ENCODE measurements at regions not wholly inside any gene's neighbourhood (a gene's known extent, or its start where the extent isn't known, plus 50 kb on each side); places are given as distances from the start of the nearest gene placed in this dataset.

- H3K27ac ChIP-seq (ENCODE audit: low read depth in 2 of 2, low read length in 2 of 2) = no peak overlapping the region
- no peaks in the 10 kb centered on the region for H3K4me1 ChIP-seq (ENCODE audit: control insufficient read depth in 2 of 2, insufficient read depth in 2 of 2, low read length in 2 of 2)
- H3K4me3 ChIP-seq (ENCODE audit: low read length in 2 of 2) = no peak overlapping the region
- H3K36me3 ChIP-seq (ENCODE audit: control insufficient read depth in 2 of 2, insufficient read depth in 2 of 2, low read length in 2 of 2) = no peaks in the 10 kb centered on the region
- H3K27me3 ChIP-seq (ENCODE audit: control insufficient read depth in 2 of 2, insufficient read depth in 2 of 2, low read length in 2 of 2) = no peaks in the 10 kb centered on the region
- H3K9me3 ChIP-seq (ENCODE audit: control insufficient read depth in 2 of 2, low read length in 2 of 2) = no peaks in the 10 kb centered on the region
- no peak overlapping the region for H3K9ac ChIP-seq (ENCODE audit: low read depth in 1 of 2, low read length in 2 of 2)
Measured at GRCh38 chr15:35907511-35907910, 361.5 kb upstream of the DPH6 start.

DNA sequence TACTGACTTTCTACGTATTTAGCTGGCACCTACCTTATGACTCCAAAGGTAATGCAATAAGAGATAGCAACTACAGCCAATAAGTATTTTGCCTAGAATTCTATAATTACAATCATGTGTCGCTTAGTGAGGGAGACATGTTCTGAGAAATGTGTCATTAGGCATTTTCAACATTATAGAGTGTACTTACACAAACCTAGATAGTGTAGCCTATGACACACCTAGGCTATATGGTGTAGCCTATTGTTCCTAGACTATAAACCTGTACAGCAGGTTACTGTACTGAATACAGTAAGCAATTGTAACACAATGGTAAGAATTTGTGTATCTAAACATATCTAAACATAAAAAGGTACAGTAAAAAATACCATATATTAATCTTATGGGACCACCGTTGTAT, 363.4 kb upstream of the DPH6 start:
- no peak overlapping the region for H3K9ac ChIP-seq (ENCODE audit: low read depth in 1 of 2, low read length in 2 of 2)
- no peaks in the 10 kb centered on the region for H3K36me3 ChIP-seq (ENCODE audit: control insufficient read depth in 2 of 2, insufficient read depth in 2 of 2, low read length in 2 of 2)
- H3K4me1 ChIP-seq (ENCODE audit: control insufficient read depth in 2 of 2, insufficient read depth in 2 of 2, low read length in 2 of 2) = no peaks in the 10 kb centered on the region
- no peaks in the 10 kb centered on the region for H3K27me3 ChIP-seq (ENCODE audit: control insufficient read depth in 2 of 2, insufficient read depth in 2 of 2, low read length in 2 of 2)
- no peaks in the 10 kb centered on the region for H3K9me3 ChIP-seq (ENCODE audit: control insufficient read depth in 2 of 2, low read length in 2 of 2)
- no peak overlapping the region for H3K4me3 ChIP-seq (ENCODE audit: low read length in 2 of 2)
- no peak overlapping the region for H3K27ac ChIP-seq (ENCODE audit: low read depth in 2 of 2, low read length in 2 of 2)

- Histone ChIP-seq H3K4me3 (ENCODE audit: low read length in 2 of 2) (no peak overlapping the region), H3K9me3 (ENCODE audit: control insufficient read depth in 2 of 2, low read length in 2 of 2) (no peaks in the 10 kb centered on the region)
Measured at GRCh38 chr15:35910227-35910626, 364.3 kb upstream of the DPH6 start.

GRCh38 chr15:35911052-35911777, 365.2 kb upstream of the DPH6 start:
- Histone ChIP-seq H3K9me3 (ENCODE audit: control insufficient read depth in 2 of 2, low read length in 2 of 2) (no peaks in the 10 kb centered on the region), H3K9ac (ENCODE audit: low read depth in 1 of 2, low read length in 2 of 2) (no peak overlapping the region), H3K36me3 (ENCODE audit: control insufficient read depth in 2 of 2, insufficient read depth in 2 of 2, low read length in 2 of 2) (no peaks in the 10 kb centered on the region), H3K27me3 (ENCODE audit: control insufficient read depth in 2 of 2, insufficient read depth in 2 of 2, low read length in 2 of 2) (no peaks in the 10 kb centered on the region), H3K27ac (ENCODE audit: low read depth in 2 of 2, low read length in 2 of 2) (no peak overlapping the region), H3K4me3 (ENCODE audit: low read length in 2 of 2) (no peak overlapping the region), H3K4me1 (ENCODE audit: control insufficient read depth in 2 of 2, insufficient read depth in 2 of 2, low read length in 2 of 2) (no peaks in the 10 kb centered on the region)

More at GRCh38 chr15:35910227-35910626, 364.3 kb upstream of the DPH6 start:
- H3K36me3 ChIP-seq (ENCODE audit: control insufficient read depth in 2 of 2, insufficient read depth in 2 of 2, low read length in 2 of 2) = no peaks in the 10 kb centered on the region
- H3K9ac ChIP-seq (ENCODE audit: low read depth in 1 of 2, low read length in 2 of 2) = no peak overlapping the region
- H3K4me1 ChIP-seq (ENCODE audit: control insufficient read depth in 2 of 2, insufficient read depth in 2 of 2, low read length in 2 of 2) = no peaks in the 10 kb centered on the region
- no peaks in the 10 kb centered on the region for H3K27me3 ChIP-seq (ENCODE audit: control insufficient read depth in 2 of 2, insufficient read depth in 2 of 2, low read length in 2 of 2)
- no peak overlapping the region for H3K27ac ChIP-seq (ENCODE audit: low read depth in 2 of 2, low read length in 2 of 2)

DNA sequence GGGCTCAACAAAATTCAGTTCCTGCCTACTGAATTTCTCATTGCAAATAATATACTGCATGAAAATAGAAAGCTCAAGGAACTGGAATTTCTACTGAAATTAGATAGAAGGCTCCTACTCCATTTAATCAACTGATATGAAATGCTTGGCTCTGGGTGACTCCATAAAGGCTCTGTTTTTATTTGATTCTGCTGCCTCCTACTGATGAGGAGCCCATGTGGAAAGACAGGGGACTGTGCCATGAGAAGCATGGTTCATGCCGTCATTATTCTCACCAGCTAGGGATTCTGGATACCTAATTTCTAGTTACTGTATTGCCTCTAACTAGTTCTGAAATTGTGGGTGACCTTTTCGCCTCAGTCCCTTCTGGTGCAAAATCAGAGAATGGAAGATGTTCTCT, 366.2 kb upstream of the DPH6 start:
- H3K9me3 ChIP-seq (ENCODE audit: control insufficient read depth in 2 of 2, low read length in 2 of 2) = no peaks in the 10 kb centered on the region
- H3K27ac ChIP-seq (ENCODE audit: low read depth in 2 of 2, low read length in 2 of 2) = no peak overlapping the region
- no peaks in the 10 kb centered on the region for H3K4me1 ChIP-seq (ENCODE audit: control insufficient read depth in 2 of 2, insufficient read depth in 2 of 2, low read length in 2 of 2)
- no peaks in the 10 kb centered on the region for H3K27me3 ChIP-seq (ENCODE audit: control insufficient read depth in 2 of 2, insufficient read depth in 2 of 2, low read length in 2 of 2)
- no peak overlapping the region for H3K9ac ChIP-seq (ENCODE audit: low read depth in 1 of 2, low read length in 2 of 2)
- H3K4me3 ChIP-seq (ENCODE audit: low read length in 2 of 2) = no peak overlapping the region
- H3K36me3 ChIP-seq (ENCODE audit: control insufficient read depth in 2 of 2, insufficient read depth in 2 of 2, low read length in 2 of 2) = no peaks in the 10 kb centered on the region

GRCh38 chr15:35914573-35914972, 368.6 kb upstream of the DPH6 start:
- no peak overlapping the region for H3K27ac ChIP-seq (ENCODE audit: low read depth in 2 of 2, low read length in 2 of 2)
- no peaks in the 10 kb centered on the region for H3K9me3 ChIP-seq (ENCODE audit: control insufficient read depth in 2 of 2, low read length in 2 of 2)
- no peaks in the 10 kb centered on the region for H3K27me3 ChIP-seq (ENCODE audit: control insufficient read depth in 2 of 2, insufficient read depth in 2 of 2, low read length in 2 of 2)
- H3K4me3 ChIP-seq (ENCODE audit: low read length in 2 of 2) = no peak overlapping the region
- H3K4me1 ChIP-seq (ENCODE audit: control insufficient read depth in 2 of 2, insufficient read depth in 2 of 2, low read length in 2 of 2) = no peaks in the 10 kb centered on the region
- no peaks in the 10 kb centered on the region for H3K36me3 ChIP-seq (ENCODE audit: control insufficient read depth in 2 of 2, insufficient read depth in 2 of 2, low read length in 2 of 2)
- H3K9ac ChIP-seq (ENCODE audit: low read depth in 1 of 2, low read length in 2 of 2) = no peak overlapping the region

DNA sequence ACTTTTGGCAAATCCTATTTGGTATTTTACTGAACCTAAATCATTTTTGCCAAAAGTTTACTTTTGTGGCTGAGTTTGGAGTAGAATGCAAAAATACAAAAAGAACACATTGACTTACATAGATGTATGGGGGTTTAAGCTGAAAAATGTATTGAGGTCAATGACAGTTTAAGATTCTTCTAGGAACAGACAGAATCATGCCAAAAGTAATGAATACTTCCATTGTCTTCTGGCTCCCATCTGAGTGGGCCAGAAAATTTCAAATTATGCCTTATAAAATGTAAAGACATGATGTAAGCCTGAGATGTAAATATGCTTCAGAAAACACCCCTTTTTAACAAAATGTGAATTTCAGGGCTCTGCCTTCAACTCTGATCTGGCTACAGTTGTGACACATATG, 375.1 kb upstream of the DPH6 start:
- H3K36me3 ChIP-seq (ENCODE audit: control insufficient read depth in 2 of 2, insufficient read depth in 2 of 2, low read length in 2 of 2) = no peaks in the 10 kb centered on the region
- no peak overlapping the region for H3K4me3 ChIP-seq (ENCODE audit: low read length in 2 of 2)
- no peak overlapping the region for H3K27ac ChIP-seq (ENCODE audit: low read depth in 2 of 2, low read length in 2 of 2)
- H3K9ac ChIP-seq (ENCODE audit: low read depth in 1 of 2, low read length in 2 of 2) = no peak overlapping the region
- no peaks in the 10 kb centered on the region for H3K4me1 ChIP-seq (ENCODE audit: control insufficient read depth in 2 of 2, insufficient read depth in 2 of 2, low read length in 2 of 2)
- no peaks in the 10 kb centered on the region for H3K9me3 ChIP-seq (ENCODE audit: control insufficient read depth in 2 of 2, low read length in 2 of 2)
- H3K27me3 ChIP-seq (ENCODE audit: control insufficient read depth in 2 of 2, insufficient read depth in 2 of 2, low read length in 2 of 2) = no peaks in the 10 kb centered on the region

DNA sequence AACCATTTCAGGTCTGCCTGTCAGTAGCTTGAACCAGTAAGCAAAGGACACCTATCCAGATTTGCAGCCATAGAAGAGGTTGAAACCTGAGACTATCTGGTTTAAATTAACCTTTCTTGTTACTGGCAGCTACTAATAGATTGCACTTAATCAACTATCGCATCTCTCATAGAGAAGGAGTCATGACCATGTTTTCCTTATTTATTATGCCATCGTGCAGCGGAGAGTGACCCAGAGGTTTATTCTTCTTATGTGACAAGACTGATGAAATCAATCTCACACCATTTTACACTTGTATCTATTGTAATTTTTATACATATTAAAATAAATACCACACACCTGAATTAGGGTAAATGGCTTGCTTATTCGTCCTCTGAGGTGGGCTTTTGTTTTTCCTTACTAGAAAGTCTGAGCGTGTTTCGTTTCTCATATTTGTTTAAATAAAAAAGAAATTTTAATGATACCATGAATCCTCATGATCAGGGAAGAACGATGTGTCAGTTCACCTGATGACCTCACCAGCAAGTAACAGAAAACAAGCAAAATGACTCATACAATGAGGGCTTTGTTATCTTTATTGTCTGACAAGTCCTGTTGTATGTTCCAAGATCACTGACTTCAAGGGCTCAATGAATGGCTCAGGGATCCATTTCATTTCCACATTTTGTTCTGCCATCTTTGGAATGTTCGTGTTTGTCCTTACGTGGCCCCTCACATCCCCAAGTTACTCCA, 379.5 kb upstream of the DPH6 start:
- no peaks in the 10 kb centered on the region for H3K9me3 ChIP-seq (ENCODE audit: control insufficient read depth in 2 of 2, low read length in 2 of 2)
- no peaks in the 10 kb centered on the region for H3K36me3 ChIP-seq (ENCODE audit: control insufficient read depth in 2 of 2, insufficient read depth in 2 of 2, low read length in 2 of 2)
- no peak overlapping the region for H3K9ac ChIP-seq (ENCODE audit: low read depth in 1 of 2, low read length in 2 of 2)
- no peaks in the 10 kb centered on the region for H3K4me1 ChIP-seq (ENCODE audit: control insufficient read depth in 2 of 2, insufficient read depth in 2 of 2, low read length in 2 of 2)
- no peak overlapping the region for H3K27ac ChIP-seq (ENCODE audit: low read depth in 2 of 2, low read length in 2 of 2)
- H3K27me3 ChIP-seq (ENCODE audit: control insufficient read depth in 2 of 2, insufficient read depth in 2 of 2, low read length in 2 of 2) = no peaks in the 10 kb centered on the region
- no peak overlapping the region for H3K4me3 ChIP-seq (ENCODE audit: low read length in 2 of 2)

DNA sequence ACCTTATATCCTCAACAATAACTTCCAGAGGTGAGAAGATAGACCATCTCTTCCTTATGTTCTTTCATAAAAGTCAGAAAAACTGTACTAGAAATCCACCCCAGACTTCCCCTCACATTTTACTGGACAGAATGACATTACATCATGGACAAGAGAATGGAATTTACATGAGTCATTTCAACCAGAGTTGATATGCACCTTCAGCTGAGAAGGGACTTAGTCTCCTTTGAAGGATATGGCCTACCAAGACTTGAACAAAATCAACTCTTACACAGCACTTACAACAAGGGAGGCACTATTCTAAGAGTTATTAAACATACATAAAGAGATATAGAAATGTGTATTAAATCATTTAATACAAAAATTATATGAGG, 380.0 kb upstream of the DPH6 start:
- H3K36me3 ChIP-seq (ENCODE audit: control insufficient read depth in 2 of 2, insufficient read depth in 2 of 2, low read length in 2 of 2) = no peaks in the 10 kb centered on the region

GRCh38 chr15:35928847-35929246, 382.9 kb upstream of the DPH6 start:
- Histone ChIP-seq H3K27me3 (ENCODE audit: control insufficient read depth in 2 of 2, insufficient read depth in 2 of 2, low read length in 2 of 2) (no peaks in the 10 kb centered on the region), H3K4me3 (ENCODE audit: low read length in 2 of 2) (no peak overlapping the region), H3K27ac (ENCODE audit: low read depth in 2 of 2, low read length in 2 of 2) (no peak overlapping the region), H3K9ac (ENCODE audit: low read depth in 1 of 2, low read length in 2 of 2) (no peak overlapping the region), H3K9me3 (ENCODE audit: control insufficient read depth in 2 of 2, low read length in 2 of 2) (no peaks in the 10 kb centered on the region), H3K36me3 (ENCODE audit: control insufficient read depth in 2 of 2, insufficient read depth in 2 of 2, low read length in 2 of 2) (no peaks in the 10 kb centered on the region), H3K4me1 (ENCODE audit: control insufficient read depth in 2 of 2, insufficient read depth in 2 of 2, low read length in 2 of 2) (no peaks in the 10 kb centered on the region)

More for the DNA sequence above, 380.0 kb upstream of the DPH6 start:
- H3K27me3 ChIP-seq (ENCODE audit: control insufficient read depth in 2 of 2, insufficient read depth in 2 of 2, low read length in 2 of 2) = no peaks in the 10 kb centered on the region
- no peak overlapping the region for H3K9ac ChIP-seq (ENCODE audit: low read depth in 1 of 2, low read length in 2 of 2)
- H3K27ac ChIP-seq (ENCODE audit: low read depth in 2 of 2, low read length in 2 of 2) = no peak overlapping the region
- no peak overlapping the region for H3K4me3 ChIP-seq (ENCODE audit: low read length in 2 of 2)
- no peaks in the 10 kb centered on the region for H3K9me3 ChIP-seq (ENCODE audit: control insufficient read depth in 2 of 2, low read length in 2 of 2)
- no peaks in the 10 kb centered on the region for H3K4me1 ChIP-seq (ENCODE audit: control insufficient read depth in 2 of 2, insufficient read depth in 2 of 2, low read length in 2 of 2)
